ENCODE measurements at regions not wholly inside any gene's neighbourhood (a gene's known extent, or its start where the extent isn't known, plus 50 kb on each side); places are given as distances from the start of the nearest gene placed in this dataset.
"Not testable (repeated sequence)": the region's sequence is repeated elsewhere in the genome, so short reads cannot be mapped to it uniquely, and the experiment has no call there.

- DNase-seq, result no peak
Measured at GRCh38 chr4:122100508-122100907, 51.6 kb upstream of the BLTP1 start.

- DNase-seq, result no peak
Measured at GRCh38 chr4:122099896-122100295, 52.2 kb upstream of the BLTP1 start.

- DNase-seq, result no peak
Measured at GRCh38 chr4:122091836-122092405, 60.2 kb upstream of the BLTP1 start.

- no peak for DNase-seq
Measured at GRCh38 chr4:122091397-122091796, 60.7 kb upstream of the BLTP1 start.

- DNase-seq, result no peak
Measured at GRCh38 chr4:122090989-122091388, 61.1 kb upstream of the BLTP1 start.

GRCh38 chr4:122086338-122087065 is 65.6 kb upstream of the BLTP1 start:
- no peak for DNase-seq

GRCh38 chr4:122083989-122084388 is 68.1 kb upstream of the BLTP1 start:
- no peak for DNase-seq

GRCh38 chr4:122083351-122083750 is 68.8 kb upstream of the BLTP1 start:
- DNase-seq, result no peak

- DNase-seq, result no peak
Measured at GRCh38 chr4:122082661-122083060, 69.5 kb upstream of the BLTP1 start.

- DNase-seq, result not testable (repeated sequence)
Measured at GRCh38 chr4:122077653-122078052, 74.5 kb upstream of the BLTP1 start.

- DNase-seq, result not testable (repeated sequence)
Measured at GRCh38 chr4:122076835-122077234, 75.3 kb upstream of the BLTP1 start.

- no peak for DNase-seq
Measured at GRCh38 chr4:122073615-122074014, 78.5 kb upstream of the BLTP1 start.

GRCh38 chr4:122065915-122066314 is 86.2 kb upstream of the BLTP1 start:
- no peak for DNase-seq

- no peak for DNase-seq
Measured at GRCh38 chr4:122065149-122065548, 87.0 kb upstream of the BLTP1 start.

GRCh38 chr4:122053186-122053585 is 98.9 kb upstream of the BLTP1 start:
- no peak for DNase-seq

GRCh38 chr4:122052677-122053076 is 99.5 kb upstream of the BLTP1 start:
- DNase-seq, result no peak

GRCh38 chr4:122050841-122051240 is 99.0 kb upstream of the TRPC3 start:
- DNase-seq, result no peak

GRCh38 chr4:122047456-122048425 is 95.9 kb upstream of the TRPC3 start:
- no peak for DNase-seq

- DNase-seq, result no peak
Measured at GRCh38 chr4:122046255-122046654, 94.4 kb upstream of the TRPC3 start.

GRCh38 chr4:122045533-122045932 is 93.7 kb upstream of the TRPC3 start:
- no peak for DNase-seq

GRCh38 chr4:122044501-122044900 is 92.6 kb upstream of the TRPC3 start:
- DNase-seq, result no peak

- DNase-seq, result no peak
Measured at GRCh38 chr4:122041312-122041711, 89.5 kb upstream of the TRPC3 start.

- no peak for DNase-seq
Measured at GRCh38 chr4:122038896-122039295, 87.0 kb upstream of the TRPC3 start.

- DNase-seq, result no peak
Measured at GRCh38 chr4:122034619-122035018, 82.8 kb upstream of the TRPC3 start.
